Testis (tissue), 2 donors: ENCODE measurements at regions not wholly inside any gene's neighbourhood (a gene's known extent, or its start where the extent isn't known, plus 50 kb on each side); places are given as distances from the start of the nearest gene placed in this dataset.

Experiments
- POLR2A ChIP-seq: fragments of 450-650 bp; IDR thresholded peaks from one replicate; pipeline ENCODE4 v1.6.1; 2017; ENCODE audit warnings: antibody characterized with exemption, mild to moderate bottlenecking, moderate library complexity
- TF ChIP-seq, protein P1 (sequence below), 3 experiments: fragments of 450-650 bp in 2 of 3; fragments of 200-600 bp in 1 of 3; sonication (generic) in 1 of 3; IDR thresholded peaks; one replicate each; pipeline ENCODE4 v1.5.1; 2016 to 2019; ENCODE audit warnings: antibody characterized with exemption in 3 of 3, mild to moderate bottlenecking in 2 of 3, moderate library complexity in 1 of 3

DNA sequence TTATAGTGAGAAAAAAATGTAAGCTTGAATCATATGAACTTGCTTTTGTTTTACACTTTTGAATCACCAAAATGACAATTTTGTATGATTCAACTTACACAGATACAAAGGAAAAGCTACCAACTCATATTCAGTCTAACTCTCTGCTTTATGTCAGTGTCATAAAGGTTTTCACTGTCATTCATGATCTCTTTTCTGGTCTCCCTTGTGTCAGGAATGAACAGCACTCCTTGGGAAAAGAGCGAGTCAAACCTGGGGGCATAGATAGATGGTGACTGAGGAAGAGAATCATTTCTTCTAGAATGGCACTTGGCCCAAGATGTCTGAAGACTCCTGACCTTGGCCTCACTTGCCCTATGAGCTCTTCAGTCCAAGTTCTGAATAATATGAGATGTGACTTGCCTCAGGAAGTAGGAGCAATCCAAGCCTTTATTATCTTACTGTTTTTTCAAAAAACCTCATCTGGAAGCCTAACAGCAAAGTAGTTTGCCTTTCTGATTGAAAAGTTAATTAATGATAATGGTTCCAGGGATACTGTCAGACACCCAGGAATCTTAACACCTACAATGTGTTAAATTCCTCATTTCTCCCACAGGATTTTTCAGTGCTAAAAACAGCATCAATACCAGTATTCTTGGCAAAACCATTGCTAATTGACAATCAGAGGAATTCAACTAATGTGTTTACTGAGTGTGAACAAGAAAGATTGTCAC lies 270.0 kb upstream of the HSF2 start:
- TF ChIP-seq, protein P1, sequence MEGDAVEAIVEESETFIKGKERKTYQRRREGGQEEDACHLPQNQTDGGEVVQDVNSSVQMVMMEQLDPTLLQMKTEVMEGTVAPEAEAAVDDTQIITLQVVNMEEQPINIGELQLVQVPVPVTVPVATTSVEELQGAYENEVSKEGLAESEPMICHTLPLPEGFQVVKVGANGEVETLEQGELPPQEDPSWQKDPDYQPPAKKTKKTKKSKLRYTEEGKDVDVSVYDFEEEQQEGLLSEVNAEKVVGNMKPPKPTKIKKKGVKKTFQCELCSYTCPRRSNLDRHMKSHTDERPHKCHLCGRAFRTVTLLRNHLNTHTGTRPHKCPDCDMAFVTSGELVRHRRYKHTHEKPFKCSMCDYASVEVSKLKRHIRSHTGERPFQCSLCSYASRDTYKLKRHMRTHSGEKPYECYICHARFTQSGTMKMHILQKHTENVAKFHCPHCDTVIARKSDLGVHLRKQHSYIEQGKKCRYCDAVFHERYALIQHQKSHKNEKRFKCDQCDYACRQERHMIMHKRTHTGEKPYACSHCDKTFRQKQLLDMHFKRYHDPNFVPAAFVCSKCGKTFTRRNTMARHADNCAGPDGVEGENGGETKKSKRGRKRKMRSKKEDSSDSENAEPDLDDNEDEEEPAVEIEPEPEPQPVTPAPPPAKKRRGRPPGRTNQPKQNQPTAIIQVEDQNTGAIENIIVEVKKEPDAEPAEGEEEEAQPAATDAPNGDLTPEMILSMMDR (IDR thresholded peaks at IDR 0.05) = no peak
- TF ChIP-seq POLR2A = no peak
